ENCODE measurements at regions not wholly inside any gene's neighbourhood (a gene's known extent, or its start where the extent isn't known, plus 50 kb on each side); places are given as distances from the start of the nearest gene placed in this dataset.
A peak's percentile ranks its signal among the peaks of the same experiment; 100 is the strongest.

DNA sequence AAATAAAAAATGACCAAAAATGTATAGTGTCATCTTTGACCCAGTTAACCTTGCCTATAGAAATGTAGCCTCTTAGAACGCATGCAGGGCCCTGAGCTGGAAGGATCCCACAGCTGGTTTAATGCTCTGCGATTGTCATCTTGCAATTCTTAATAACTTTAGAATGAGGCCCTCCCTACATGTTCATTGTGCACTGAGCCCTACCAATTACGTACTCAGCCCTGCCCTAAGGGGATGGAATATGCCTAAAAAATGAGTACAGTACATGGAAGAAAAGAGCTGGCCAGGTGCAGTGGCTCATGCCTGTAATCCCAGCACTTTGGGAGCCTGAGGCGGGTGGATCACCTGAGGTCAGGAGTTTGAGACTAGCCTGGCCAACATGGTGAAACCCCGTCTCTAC, 57.8 kb upstream of the BCAR3 start:
- Histone ChIP-seq H3K79me2 (ENCODE audit: control insufficient read depth, insufficient read depth, low read length) (no peaks in the 10 kb centered on the region), H3K9me1 (ENCODE audit: control insufficient read depth, extremely low read depth, insufficient read depth, low read length) (no peaks in the 10 kb centered on the region), H4K20me1 (ENCODE audit: control insufficient read depth, extremely low read depth, insufficient read depth, low read length) (no peaks in the 10 kb centered on the region), H3K9me3 (ENCODE audit: control insufficient read depth, low read depth, low read length) (no peaks in the 10 kb centered on the region), H3K27ac (ENCODE audit: control insufficient read depth, insufficient read depth, low read length) (peak overlapping the region; percentile 94), H3K9ac (ENCODE audit: control insufficient read depth, extremely low read depth, insufficient read depth, low read length) (peak overlapping the region; percentile 73), H3K36me3 (ENCODE audit: control insufficient read depth in 2 of 2, extremely low read depth in 1 of 2, insufficient read depth in 2 of 2, low read length in 2 of 2) (no peaks in the 10 kb centered on the region), H3K27me3 (ENCODE audit: control insufficient read depth, extremely low read depth, insufficient read depth, low read length) (no peaks in the 10 kb centered on the region), H3K4me3 (ENCODE audit: control insufficient read depth in 2 of 3, extremely low read depth in 1 of 3, insufficient read depth in 2 of 3, low read depth in 1 of 3, low read length in 3 of 3) (no peak overlapping the region), H3K4me1 (ENCODE audit: control insufficient read depth, extremely low read depth, insufficient read depth, low read length) (peaks cover 50% of the 10 kb centered on the region), H3K4me2 (ENCODE audit: control insufficient read depth, extremely low read depth, insufficient read depth, low read depth, low read length) (no peak overlapping the region), H2AFZ (ENCODE audit: control insufficient read depth, low read length) (no peak overlapping the region)
- dilution Hi-C loops (cut with MboI; ENCODE audit: extremely low pct_ligation_motif_present, low sequenced_read_pairs) = no loop called here
- DNase-seq (ENCODE audit: low read depth, low spot score) (peak; percentile 83), FAIRE-seq (peak; percentile 69)
- TF ChIP-seq, protein P1, sequence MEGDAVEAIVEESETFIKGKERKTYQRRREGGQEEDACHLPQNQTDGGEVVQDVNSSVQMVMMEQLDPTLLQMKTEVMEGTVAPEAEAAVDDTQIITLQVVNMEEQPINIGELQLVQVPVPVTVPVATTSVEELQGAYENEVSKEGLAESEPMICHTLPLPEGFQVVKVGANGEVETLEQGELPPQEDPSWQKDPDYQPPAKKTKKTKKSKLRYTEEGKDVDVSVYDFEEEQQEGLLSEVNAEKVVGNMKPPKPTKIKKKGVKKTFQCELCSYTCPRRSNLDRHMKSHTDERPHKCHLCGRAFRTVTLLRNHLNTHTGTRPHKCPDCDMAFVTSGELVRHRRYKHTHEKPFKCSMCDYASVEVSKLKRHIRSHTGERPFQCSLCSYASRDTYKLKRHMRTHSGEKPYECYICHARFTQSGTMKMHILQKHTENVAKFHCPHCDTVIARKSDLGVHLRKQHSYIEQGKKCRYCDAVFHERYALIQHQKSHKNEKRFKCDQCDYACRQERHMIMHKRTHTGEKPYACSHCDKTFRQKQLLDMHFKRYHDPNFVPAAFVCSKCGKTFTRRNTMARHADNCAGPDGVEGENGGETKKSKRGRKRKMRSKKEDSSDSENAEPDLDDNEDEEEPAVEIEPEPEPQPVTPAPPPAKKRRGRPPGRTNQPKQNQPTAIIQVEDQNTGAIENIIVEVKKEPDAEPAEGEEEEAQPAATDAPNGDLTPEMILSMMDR (optimal IDR thresholded peaks at IDR 0.05 in 1 of 3, IDR thresholded peaks at IDR 0.05 in 1 of 3, conservative IDR thresholded peaks at IDR 0.05 in 1 of 3; ENCODE audit: extremely low read depth in 1 of 3, insufficient read depth in 2 of 3, low read length in 3 of 3) = no peak
- no peak for TF ChIP-seq EZH2 (IDR thresholded peaks at IDR 0.05; ENCODE audit: low read length)

DNA sequence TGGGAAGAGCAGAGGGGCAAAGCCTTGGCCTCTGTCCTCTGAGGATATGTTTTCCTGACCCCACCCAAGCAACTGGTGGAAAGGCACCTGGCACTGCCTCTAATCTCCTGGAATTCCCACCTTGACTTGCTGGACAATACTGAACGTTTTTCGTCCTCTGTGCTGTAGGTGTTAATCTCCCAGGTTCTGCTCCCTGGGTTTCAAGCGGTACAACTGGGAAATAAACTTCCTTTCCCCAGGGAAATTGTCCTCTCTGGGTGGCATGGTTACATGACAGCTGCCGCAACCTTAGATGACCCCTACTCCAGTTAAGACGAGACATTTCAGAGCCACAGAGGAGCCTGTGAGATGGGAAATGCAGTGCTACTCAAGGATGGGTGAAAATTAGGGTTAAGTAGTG, 57.3 kb upstream of the BCAR3 start:
- no peaks in the 10 kb centered on the region for H3K36me3 ChIP-seq (ENCODE audit: control insufficient read depth in 2 of 2, extremely low read depth in 1 of 2, insufficient read depth in 2 of 2, low read length in 2 of 2)
- FAIRE-seq = peak; percentile 13
- H3K27me3 ChIP-seq (ENCODE audit: control insufficient read depth, extremely low read depth, insufficient read depth, low read length) = no peaks in the 10 kb centered on the region
- H3K9ac ChIP-seq (ENCODE audit: control insufficient read depth, extremely low read depth, insufficient read depth, low read length) = peak overlapping the region; percentile 73
- peak overlapping the region; percentile 52 for H3K4me2 ChIP-seq (ENCODE audit: control insufficient read depth, extremely low read depth, insufficient read depth, low read depth, low read length)
- dilution Hi-C loops (cut with MboI; ENCODE audit: extremely low pct_ligation_motif_present, low sequenced_read_pairs) = no loop called here
- TF ChIP-seq, protein P1 (optimal IDR thresholded peaks at IDR 0.05 in 1 of 3, IDR thresholded peaks at IDR 0.05 in 1 of 3, conservative IDR thresholded peaks at IDR 0.05 in 1 of 3; ENCODE audit: extremely low read depth in 1 of 3, insufficient read depth in 2 of 3, low read length in 3 of 3) = no peak
- no peak for TF ChIP-seq EZH2 (IDR thresholded peaks at IDR 0.05; ENCODE audit: low read length)
- no peaks in the 10 kb centered on the region for H3K9me3 ChIP-seq (ENCODE audit: control insufficient read depth, low read depth, low read length)
- H3K27ac ChIP-seq (ENCODE audit: control insufficient read depth, insufficient read depth, low read length) = peak overlapping the region; percentile 94
- H3K4me3 ChIP-seq (ENCODE audit: control insufficient read depth in 2 of 3, extremely low read depth in 1 of 3, insufficient read depth in 2 of 3, low read depth in 1 of 3, low read length in 3 of 3) = no peak overlapping the region
- no peak for DNase-seq (ENCODE audit: low read depth, low spot score)
- H3K9me1 ChIP-seq (ENCODE audit: control insufficient read depth, extremely low read depth, insufficient read depth, low read length) = no peaks in the 10 kb centered on the region
- no peaks in the 10 kb centered on the region for H3K79me2 ChIP-seq (ENCODE audit: control insufficient read depth, insufficient read depth, low read length)
- no peaks in the 10 kb centered on the region for H4K20me1 ChIP-seq (ENCODE audit: control insufficient read depth, extremely low read depth, insufficient read depth, low read length)
- H2AFZ ChIP-seq (ENCODE audit: control insufficient read depth, low read length) = no peak overlapping the region
- peaks cover 45% of the 10 kb centered on the region for H3K4me1 ChIP-seq (ENCODE audit: control insufficient read depth, extremely low read depth, insufficient read depth, low read length)
